Kidney (tissue), 13 donors: ENCODE measurements at regions not wholly inside any gene's neighbourhood (a gene's known extent, or its start where the extent isn't known, plus 50 kb on each side); places are given as distances from the start of the nearest gene placed in this dataset.

Experiments
- DNase-seq, 5 donors: peaks; one replicate each; pipeline ENCODE4 v3.0.0-alpha.2; 2013 to 2020
- FAIRE-seq: peaks from 2 replicates; lab custom pipeline; 2012; peaks lifted over from hg19 to GRCh38; lab: Jason Lieb, UNC
- H3K27ac ChIP-seq, 2 donors: one replicate each; pipeline ENCODE4 v1.7.0; 2013; ENCODE audit warnings: low read depth in 2 of 2, low read length in 2 of 2, inconsistent platforms in 1 of 2
- H3K27me3 ChIP-seq: one replicate; pipeline ENCODE4 v1.7.1; 2013; ENCODE audit warnings: low read length, inconsistent platforms; ENCODE audit not compliant: control insufficient read depth, insufficient read depth
- H3K36me3 ChIP-seq, 3 donors: one replicate each; pipeline versions ENCODE4 v1.7.0 to v1.7.1; 2013; ENCODE audit warnings: low read length in 3 of 3, control low read depth in 1 of 3, inconsistent platforms in 1 of 3; ENCODE audit not compliant: insufficient read depth in 3 of 3, control insufficient read depth in 2 of 3
- H3K4me1 ChIP-seq, 3 donors: one replicate each; pipeline versions ENCODE4 v1.7.0 to v1.7.1; 2013; ENCODE audit warnings: low read length in 3 of 3, inconsistent platforms in 1 of 3, low read depth in 1 of 3; ENCODE audit not compliant: control insufficient read depth in 2 of 3, insufficient read depth in 2 of 3
- H3K4me3 ChIP-seq, 3 donors: one replicate each; pipeline versions ENCODE4 v1.7.0 to v1.8.1; 2013; ENCODE audit warnings: low read length in 3 of 3, control low read depth in 1 of 3, inconsistent platforms in 1 of 3
- H3K9ac ChIP-seq, 3 donors: one replicate each; pipeline versions ENCODE4 v1.7.0 to v1.7.1; 2013; ENCODE audit warnings: low read length in 3 of 3, control low read depth in 1 of 3, inconsistent platforms in 1 of 3
- H3K9me3 ChIP-seq, 3 donors: one replicate each; pipeline versions ENCODE4 v1.7.0 to v1.7.1; 2013; ENCODE audit warnings: low read length in 3 of 3, control low read depth in 1 of 3, inconsistent platforms in 1 of 3; ENCODE audit not compliant: control insufficient read depth in 2 of 3, insufficient read depth in 1 of 3
- intact Hi-C: fragments of 100-400 bp; cut with DNase I; formaldehyde crosslinking; loops from one replicate; pipeline ENCODE4 v1.11.1; 2022
- TF ChIP-seq, protein P1 (sequence below): IDR thresholded peaks from 3 replicates; pipeline ENCODE4 v1.5.1; 2012; ENCODE audit warnings: mild to moderate bottlenecking, moderate library complexity, borderline replicate concordance; ENCODE audit not compliant: insufficient read depth; ENCODE audit errors: extremely low read depth
- donor health status: control.
- donor health status: control.
- donor health status: control.
- donor health status: control.
- donor health status: control.
- donor health status: DM: yes; HTN: yes; CAD: no.
- donor health status: Normal renal cell carcinoma (clear cell type).

DNA sequence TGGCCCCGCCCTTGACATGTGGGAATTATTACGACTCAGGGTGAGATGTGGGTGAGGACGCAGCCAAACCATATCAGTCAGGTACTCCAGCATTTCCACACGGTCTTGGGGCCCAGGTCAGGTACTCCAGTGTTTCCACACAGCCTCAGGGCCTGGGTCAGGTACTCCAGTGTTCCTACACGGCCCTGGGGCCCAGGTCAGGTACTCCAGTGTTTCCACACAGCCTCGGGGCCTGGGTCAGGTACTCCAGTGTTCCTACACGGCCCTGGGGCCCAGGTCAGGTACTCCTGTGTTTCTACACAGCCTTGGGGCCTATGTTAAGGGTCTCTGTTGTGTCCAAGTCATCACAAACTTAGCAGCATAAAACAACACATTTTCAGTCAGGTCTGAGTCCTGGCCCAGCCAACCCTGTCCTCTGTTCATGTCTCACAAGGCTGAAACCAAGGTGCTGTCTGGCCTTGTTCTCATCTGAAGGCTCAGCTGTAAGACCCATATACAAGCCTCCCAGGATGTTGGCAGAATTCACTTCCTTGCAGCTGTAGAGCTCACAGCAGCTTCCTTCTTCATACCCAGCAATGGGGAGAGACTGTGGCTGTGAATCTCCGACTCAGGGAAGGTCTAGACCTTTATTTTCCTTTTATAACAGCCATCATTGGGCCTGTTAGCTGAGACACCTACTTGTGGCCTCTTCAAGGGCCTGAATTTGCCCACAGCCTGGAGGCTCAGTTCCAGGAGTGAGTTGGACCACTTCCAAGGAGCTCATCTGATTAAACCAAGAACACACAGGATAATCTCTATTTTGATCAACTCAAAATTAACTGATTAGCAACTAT lies 107.6 kb upstream of the SFSWAP start:
- no peaks in the 10 kb centered on the region for H3K9me3 ChIP-seq
- no peaks in the 10 kb centered on the region for H3K4me1 ChIP-seq
- DNase-seq (no peak), FAIRE-seq (no peak)
- H3K27ac ChIP-seq = no peak overlapping the region
- no peaks in the 10 kb centered on the region for H3K27me3 ChIP-seq
- no peak overlapping the region for H3K9ac ChIP-seq
- TF ChIP-seq, protein P1, sequence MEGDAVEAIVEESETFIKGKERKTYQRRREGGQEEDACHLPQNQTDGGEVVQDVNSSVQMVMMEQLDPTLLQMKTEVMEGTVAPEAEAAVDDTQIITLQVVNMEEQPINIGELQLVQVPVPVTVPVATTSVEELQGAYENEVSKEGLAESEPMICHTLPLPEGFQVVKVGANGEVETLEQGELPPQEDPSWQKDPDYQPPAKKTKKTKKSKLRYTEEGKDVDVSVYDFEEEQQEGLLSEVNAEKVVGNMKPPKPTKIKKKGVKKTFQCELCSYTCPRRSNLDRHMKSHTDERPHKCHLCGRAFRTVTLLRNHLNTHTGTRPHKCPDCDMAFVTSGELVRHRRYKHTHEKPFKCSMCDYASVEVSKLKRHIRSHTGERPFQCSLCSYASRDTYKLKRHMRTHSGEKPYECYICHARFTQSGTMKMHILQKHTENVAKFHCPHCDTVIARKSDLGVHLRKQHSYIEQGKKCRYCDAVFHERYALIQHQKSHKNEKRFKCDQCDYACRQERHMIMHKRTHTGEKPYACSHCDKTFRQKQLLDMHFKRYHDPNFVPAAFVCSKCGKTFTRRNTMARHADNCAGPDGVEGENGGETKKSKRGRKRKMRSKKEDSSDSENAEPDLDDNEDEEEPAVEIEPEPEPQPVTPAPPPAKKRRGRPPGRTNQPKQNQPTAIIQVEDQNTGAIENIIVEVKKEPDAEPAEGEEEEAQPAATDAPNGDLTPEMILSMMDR = no peak
- intact Hi-C loops = no loop called here
- H3K4me3 ChIP-seq = no peak overlapping the region
- no peaks in the 10 kb centered on the region for H3K36me3 ChIP-seq

DNA sequence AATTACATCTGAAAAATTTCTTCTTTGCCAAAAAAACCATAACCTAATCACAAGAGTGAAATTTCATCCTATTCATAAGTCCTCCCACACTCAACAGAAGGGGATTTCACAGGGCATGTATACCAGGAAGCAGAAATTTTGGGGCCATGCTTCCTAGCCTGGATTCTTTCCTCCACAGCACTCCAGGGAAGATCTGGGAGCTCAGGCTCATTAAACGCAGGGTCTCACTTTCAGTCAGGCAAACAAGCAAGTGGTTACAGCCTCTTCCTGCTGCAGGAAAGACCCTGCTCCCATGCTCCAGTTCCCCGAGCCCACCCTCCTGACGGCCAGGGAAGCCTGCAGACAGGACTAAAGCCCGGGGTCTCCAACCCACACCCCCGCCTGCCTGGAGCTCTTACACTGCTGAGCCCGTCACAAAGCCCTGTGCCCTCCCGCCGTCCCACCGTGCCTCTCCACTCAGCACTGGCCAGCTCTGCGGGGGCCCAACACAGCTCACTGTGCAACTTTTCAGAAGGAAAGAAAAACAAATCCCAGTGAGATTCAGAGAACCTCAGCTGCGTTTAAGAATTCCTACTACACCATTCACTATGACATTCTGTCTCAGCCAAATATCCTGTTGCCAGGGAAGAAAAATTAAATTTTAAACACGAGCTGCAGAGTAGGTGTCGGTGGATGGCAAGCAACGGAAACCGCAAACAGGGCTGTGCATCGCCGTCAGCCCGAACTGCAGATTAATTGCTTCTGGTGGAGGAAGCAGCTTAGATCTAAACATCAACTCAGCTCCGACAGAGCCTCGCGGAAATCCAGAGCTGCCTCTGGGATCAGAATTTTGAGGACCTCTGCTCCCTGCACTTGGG lies 106.7 kb upstream of the SFSWAP start:
- peak in 2 of 5 donors; percentile 36 to 44 for DNase-seq
- intact Hi-C loops = no loop called here
- H3K4me1 ChIP-seq = no peaks in the 10 kb centered on the region
- H3K9ac ChIP-seq = no peak overlapping the region
- no peak overlapping the region for H3K27ac ChIP-seq
- H3K4me3 ChIP-seq = no peak overlapping the region
- no peaks in the 10 kb centered on the region for H3K9me3 ChIP-seq
- H3K36me3 ChIP-seq = no peaks in the 10 kb centered on the region
- TF ChIP-seq, protein P1 = no peak
- no peak for FAIRE-seq
- H3K27me3 ChIP-seq = no peaks in the 10 kb centered on the region

DNA sequence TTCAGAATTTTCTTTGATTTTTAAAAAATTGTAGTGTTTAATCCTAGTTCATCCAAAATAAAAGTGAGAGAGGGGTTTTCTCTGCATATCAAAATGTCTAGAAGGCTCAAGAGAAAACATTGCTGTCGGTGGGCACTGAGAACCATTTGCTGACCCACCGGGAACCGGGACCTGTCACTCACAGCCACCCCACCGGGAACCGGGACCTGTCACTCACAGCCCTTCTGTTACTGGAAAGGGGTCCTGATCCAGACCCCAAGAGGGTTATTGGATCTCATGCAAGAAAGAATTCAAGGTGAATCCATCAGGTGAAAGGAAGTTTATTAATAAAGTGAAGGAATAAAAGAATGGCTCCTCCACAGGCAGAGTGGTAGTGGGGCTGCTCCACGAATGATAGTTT lies 106.0 kb upstream of the SFSWAP start:
- FAIRE-seq = no peak
- no peaks in the 10 kb centered on the region for H3K36me3 ChIP-seq
- no peaks in the 10 kb centered on the region for H3K27me3 ChIP-seq
- no peak for DNase-seq
- H3K4me3 ChIP-seq = no peak overlapping the region
- H3K27ac ChIP-seq = no peak overlapping the region
- H3K9ac ChIP-seq = no peak overlapping the region
- TF ChIP-seq, protein P1 = no peak
- H3K4me1 ChIP-seq = no peaks in the 10 kb centered on the region
- no peaks in the 10 kb centered on the region for H3K9me3 ChIP-seq
- intact Hi-C loops = no loop called here
